Hepatocyte (in vitro differentiated cells): ENCODE measurements at regions not wholly inside any gene's neighbourhood (a gene's known extent, or its start where the extent isn't known, plus 50 kb on each side); places are given as distances from the start of the nearest gene placed in this dataset.

Experiments
- CTCF ChIP-seq: fragments of 200-600 bp; sonication (generic); IDR thresholded peaks from 2 replicates; pipeline ENCODE4 v1.5.1; 2016; ENCODE audit warnings: antibody characterized with exemption, mild to moderate bottlenecking; ENCODE audit not compliant: poor library complexity
- EZH2phosphoT487 ChIP-seq: fragments of 200-600 bp; sonication (generic); IDR thresholded peaks from one replicate; pipeline ENCODE4 v1.6.1; 2018; ENCODE audit warnings: antibody characterized with exemption, mild to moderate bottlenecking, low read depth, moderate library complexity; ENCODE audit not compliant: unreplicated experiment, severe bottlenecking

GRCh38 chr6:134398453-134398852, 80.5 kb upstream of the SGK1 start:
- TF ChIP-seq CTCF: no peak
- no peak for TF ChIP-seq EZH2phosphoT487
